Epithelial cell of proximal tubule (primary cell): ENCODE measurements at regions not wholly inside any gene's neighbourhood (a gene's known extent, or its start where the extent isn't known, plus 50 kb on each side); places are given as distances from the start of the nearest gene placed in this dataset.

ENCODE experiments used
- DNase-seq: peaks from one replicate; pipeline ENCODE4 v3.0.0-alpha.2; 2011; ENCODE audit warnings: low read depth
- H3K4me3 ChIP-seq: 2 replicates; pipeline ENCODE4 v1.5.1; 2011; ENCODE audit warnings: low read depth, mild to moderate bottlenecking, low read length
- TF ChIP-seq, protein P1 (sequence below): conservative IDR thresholded peaks from 2 replicates; pipeline ENCODE4 v1.5.1; 2012; ENCODE audit warnings: low read depth, mild to moderate bottlenecking, low read length

GRCh38 chr9:130755377-130756007 lies 61.9 kb downstream of the EXOSC2 start:
- H3K4me3 ChIP-seq, result no peak overlapping the region
- no peak for DNase-seq
- TF ChIP-seq, protein P1, sequence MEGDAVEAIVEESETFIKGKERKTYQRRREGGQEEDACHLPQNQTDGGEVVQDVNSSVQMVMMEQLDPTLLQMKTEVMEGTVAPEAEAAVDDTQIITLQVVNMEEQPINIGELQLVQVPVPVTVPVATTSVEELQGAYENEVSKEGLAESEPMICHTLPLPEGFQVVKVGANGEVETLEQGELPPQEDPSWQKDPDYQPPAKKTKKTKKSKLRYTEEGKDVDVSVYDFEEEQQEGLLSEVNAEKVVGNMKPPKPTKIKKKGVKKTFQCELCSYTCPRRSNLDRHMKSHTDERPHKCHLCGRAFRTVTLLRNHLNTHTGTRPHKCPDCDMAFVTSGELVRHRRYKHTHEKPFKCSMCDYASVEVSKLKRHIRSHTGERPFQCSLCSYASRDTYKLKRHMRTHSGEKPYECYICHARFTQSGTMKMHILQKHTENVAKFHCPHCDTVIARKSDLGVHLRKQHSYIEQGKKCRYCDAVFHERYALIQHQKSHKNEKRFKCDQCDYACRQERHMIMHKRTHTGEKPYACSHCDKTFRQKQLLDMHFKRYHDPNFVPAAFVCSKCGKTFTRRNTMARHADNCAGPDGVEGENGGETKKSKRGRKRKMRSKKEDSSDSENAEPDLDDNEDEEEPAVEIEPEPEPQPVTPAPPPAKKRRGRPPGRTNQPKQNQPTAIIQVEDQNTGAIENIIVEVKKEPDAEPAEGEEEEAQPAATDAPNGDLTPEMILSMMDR, result no peak

DNA sequence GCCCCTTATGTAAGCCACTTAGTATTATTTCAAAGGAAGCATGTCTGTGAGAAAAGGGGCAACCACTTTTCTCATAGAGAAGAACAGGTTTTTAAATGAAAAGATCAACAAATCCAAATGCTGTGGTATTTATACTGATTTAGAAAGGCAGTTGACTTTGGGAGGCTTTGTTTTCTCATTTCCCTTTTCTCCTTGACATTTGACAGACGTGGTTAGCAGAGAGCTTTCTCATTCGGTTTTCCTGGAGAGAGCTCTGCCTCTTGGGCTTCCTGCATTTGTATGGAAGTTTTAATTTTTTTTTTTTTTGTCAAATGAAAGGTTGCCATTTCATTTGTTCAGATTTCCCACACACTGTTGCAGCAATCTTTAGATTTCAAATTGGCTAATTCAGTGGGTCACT lies 62.5 kb downstream of the EXOSC2 start:
- TF ChIP-seq, protein P1, result no peak
- no peak overlapping the region for H3K4me3 ChIP-seq
- DNase-seq, result no peak

DNA sequence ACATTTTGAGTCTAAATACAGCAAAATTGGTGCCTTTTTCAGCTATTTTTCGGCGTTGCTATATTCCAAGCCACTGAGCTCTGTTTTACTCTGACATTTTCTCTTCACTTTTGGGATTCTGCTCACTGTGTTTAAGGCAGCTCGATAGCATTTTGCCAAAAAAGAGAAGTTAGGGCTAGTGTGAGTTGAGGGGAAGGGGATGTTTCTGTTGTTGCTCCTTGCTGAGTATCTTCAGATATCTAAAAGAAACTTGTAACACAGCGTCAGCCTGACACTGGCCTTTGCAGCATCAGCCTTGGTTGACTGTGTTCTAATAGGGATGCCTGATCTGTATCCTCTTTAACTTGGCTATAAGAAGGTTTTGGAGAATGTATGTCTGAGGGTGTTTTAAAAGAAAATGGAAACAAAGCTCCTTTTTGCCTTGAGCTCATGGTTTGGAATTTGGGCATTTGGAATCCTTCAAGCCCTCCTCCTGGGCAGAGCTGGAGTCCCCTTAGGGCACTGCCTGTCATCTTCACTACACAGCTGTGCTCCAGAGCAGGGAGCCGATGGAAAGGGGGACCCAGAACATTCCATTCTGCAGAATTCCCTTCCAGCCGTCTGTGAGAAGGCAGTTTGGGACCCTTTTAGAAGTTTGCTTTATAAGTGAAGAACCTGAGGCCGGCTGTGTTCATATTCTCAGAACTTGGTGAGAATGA lies 63.0 kb downstream of the EXOSC2 start:
- TF ChIP-seq, protein P1, result no peak
- H3K4me3 ChIP-seq, result no peak overlapping the region
- no peak for DNase-seq

GRCh38 chr9:130759738-130760137 lies 66.2 kb downstream of the EXOSC2 start:
- no peak overlapping the region for H3K4me3 ChIP-seq
- DNase-seq, result no peak
- TF ChIP-seq, protein P1, result no peak

DNA sequence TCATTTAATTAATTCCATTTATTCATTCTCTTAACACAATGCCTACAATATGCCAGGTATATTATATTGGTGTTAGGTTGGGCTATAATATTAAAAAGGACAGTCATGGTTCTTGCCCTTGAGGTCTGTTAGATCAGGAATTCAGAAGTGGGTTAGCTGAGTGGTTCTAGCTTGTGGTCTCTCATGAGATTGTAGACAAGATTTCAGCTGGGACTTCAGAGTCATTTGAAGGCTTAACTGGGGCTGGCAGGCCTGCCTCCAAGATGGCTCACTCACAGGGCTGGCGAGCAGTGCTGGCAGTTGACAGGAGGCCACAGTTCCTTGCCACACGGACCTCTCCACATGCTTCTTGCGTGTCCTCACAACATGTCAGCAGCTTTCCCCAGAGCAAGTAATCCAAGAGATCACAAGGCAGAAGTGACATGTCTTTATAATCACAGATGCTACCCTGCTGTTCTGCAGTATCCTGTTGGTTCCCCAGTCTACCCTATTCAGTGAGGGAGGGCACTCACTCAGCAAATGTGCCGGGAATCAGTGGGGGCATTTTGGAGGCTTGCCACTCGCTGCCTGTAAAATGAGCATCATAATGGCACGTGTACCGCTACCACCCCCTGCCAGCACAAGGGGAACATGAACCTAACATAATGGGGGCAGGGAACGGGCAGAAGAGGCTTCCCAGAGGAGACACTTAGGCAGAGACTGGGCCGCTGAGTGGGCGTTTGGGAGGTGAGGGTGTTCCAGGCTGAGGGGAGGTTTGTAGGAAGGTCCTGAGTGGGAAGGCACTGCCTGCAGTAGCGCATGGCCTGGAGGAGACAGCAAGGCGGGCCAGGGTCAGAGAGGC lies 70.0 kb downstream of the EXOSC2 start:
- TF ChIP-seq, protein P1, result no peak
- no peak for DNase-seq
- H3K4me3 ChIP-seq, result no peak overlapping the region

- no peak overlapping the region for H3K4me3 ChIP-seq
- TF ChIP-seq, protein P1, result no peak
- no peak for DNase-seq
Measured at GRCh38 chr9:130765137-130766020, 69.7 kb upstream of the ABL1 start.
